B cell (primary cell): ENCODE measurements at regions not wholly inside any gene's neighbourhood (a gene's known extent, or its start where the extent isn't known, plus 50 kb on each side); places are given as distances from the start of the nearest gene placed in this dataset.

Source experiments
- ATAC-seq: fragments of 200-7000 bp; cut with Tn5 transposase; one replicate; pipeline ENCODE4 v1.10.0; 2021; ENCODE audit warnings: low read depth, mild to moderate bottlenecking, moderate number of reproducible peaks, moderate library complexity
- CTCF ChIA-PET: fragments of 350-600 bp; sonication (Branson Sonifier 250); formaldehyde crosslinking; loops from one replicate; lab custom pipeline; 2021; ENCODE audit warnings: antibody characterized with exemption, inconsistent platforms; lab: Charles Lee
- POLR2A ChIA-PET: fragments of 350-600 bp; sonication (Branson Sonifier 250); formaldehyde crosslinking; loops from one replicate; lab custom pipeline; 2021; ENCODE audit warnings: antibody characterized with exemption; lab: Charles Lee
- DNase-seq: peaks from one replicate; pipeline ENCODE4 v3.0.0; 2013
- H2AFZ ChIP-seq: 2 replicates; pipeline ENCODE4 v1.6.1; 2012; ENCODE audit warnings: mild to moderate bottlenecking, low read depth, low read length; ENCODE audit not compliant: insufficient read depth, poor library complexity, severe bottlenecking
- H3K27ac ChIP-seq, 2 donors: 1 replicate in 1 of 2; 2 replicates in 1 of 2; pipeline ENCODE4 v1.5.1; 2012 to 2013; ENCODE audit warnings: low read length in 2 of 2, mild to moderate bottlenecking in 2 of 2, moderate library complexity in 1 of 2
- H3K27me3 ChIP-seq, 4 experiments: fragments of 200-600 bp in 1 of 4; sonication (generic) in 1 of 4; replicated peaks in 1 of 4; 1 replicate in 2 of 4; 2 replicates in 2 of 4; pipeline versions ENCODE4 v1.6.1 to v1.7.0; 2013 to 2016; ENCODE audit warnings: low read length in 3 of 4, mild to moderate bottlenecking in 2 of 4, mixed read lengths in 1 of 4, moderate library complexity in 1 of 4; ENCODE audit not compliant: insufficient read depth in 4 of 4, control insufficient read depth in 3 of 4; ENCODE audit errors: control extremely low read depth in 1 of 4
- H3K36me3 ChIP-seq, 2 experiments: replicated peaks in 1 of 2; 1 replicate in 1 of 2; 2 replicates in 1 of 2; pipeline versions ENCODE4 v1.6.1 to v1.7.1; 2013; ENCODE audit warnings: low read length in 1 of 2; ENCODE audit not compliant: insufficient read depth in 2 of 2, control insufficient read depth in 1 of 2; ENCODE audit errors: control extremely low read depth in 1 of 2, extremely low read depth in 1 of 2
- H3K4me1 ChIP-seq, 2 donors: fragments of 200-600 bp in 1 of 2; sonication (generic) in 1 of 2; 1 replicate in 1 of 2; 2 replicates in 1 of 2; pipeline versions ENCODE4 v1.5.1 to v1.6.1; 2013 to 2017; ENCODE audit warnings: low read length in 2 of 2; ENCODE audit not compliant: control insufficient read depth in 2 of 2, insufficient read depth in 2 of 2
- H3K4me2 ChIP-seq: replicated peaks from 2 replicates; pipeline ENCODE3; 2012; ENCODE audit warnings: mild to moderate bottlenecking, low read depth, low read length; ENCODE audit not compliant: poor library complexity, severe bottlenecking
- H3K4me3 ChIP-seq, 5 experiments: fragments of 200-600 bp in 1 of 5; sonication (generic) in 1 of 5; 1 replicate in 3 of 5; 2 replicates in 2 of 5; pipeline versions ENCODE4 v1.5.1 to v1.7.0; 2011 to 2016; ENCODE audit warnings: low read length in 4 of 5, mild to moderate bottlenecking in 4 of 5, low read depth in 2 of 5, control low read depth in 1 of 5, moderate library complexity in 1 of 5; ENCODE audit not compliant: insufficient read depth in 1 of 5; ENCODE audit errors: control extremely low read depth in 1 of 5, extremely low read depth in 1 of 5
- H3K79me2 ChIP-seq: fragments of 200-600 bp; sonication (generic); one replicate; pipeline ENCODE4 v1.6.0; 2016; ENCODE audit warnings: low read length; ENCODE audit not compliant: control insufficient read depth, insufficient read depth
- H3K9ac ChIP-seq: fragments of 200-600 bp; sonication (generic); 2 replicates; pipeline ENCODE4 v1.6.1; 2017; ENCODE audit warnings: mild to moderate bottlenecking, low read length, moderate library complexity
- H3K9me3 ChIP-seq, 3 donors: one replicate each; pipeline versions ENCODE4 v1.6.1 to v1.7.1; 2013; ENCODE audit warnings: low read length in 2 of 3; ENCODE audit not compliant: control insufficient read depth in 2 of 3, insufficient read depth in 1 of 3; ENCODE audit errors: control extremely low read depth in 1 of 3
- H4K20me1 ChIP-seq: 2 replicates; pipeline ENCODE4 v1.6.0; 2012; ENCODE audit warnings: mild to moderate bottlenecking, low read length; ENCODE audit not compliant: insufficient read depth, control insufficient read depth, poor library complexity, severe bottlenecking
- H3K27ac Mint-ChIP-seq: one replicate; pipeline ENCODE4 v1.8.0; 2021; ENCODE audit warnings: mixed read lengths
- H3K27me3 Mint-ChIP-seq: one replicate; pipeline ENCODE4 v1.8.0; 2021; ENCODE audit warnings: mixed read lengths
- H3K4me1 Mint-ChIP-seq: one replicate; pipeline ENCODE4 v1.8.0; 2021; ENCODE audit warnings: mixed read lengths
- H3K4me3 Mint-ChIP-seq: one replicate; pipeline ENCODE4 v1.8.0; 2021; ENCODE audit warnings: mixed read lengths
- H3K9me3 Mint-ChIP-seq: one replicate; pipeline ENCODE4 v1.8.0; 2022; ENCODE audit warnings: mixed read lengths; ENCODE audit not compliant: insufficient read depth
- EZH2 ChIP-seq: IDR thresholded peaks from 2 replicates; pipeline ENCODE4 v1.6.1; 2012; ENCODE audit warnings: borderline replicate concordance, low read depth, mild to moderate bottlenecking, moderate library complexity, low read length; ENCODE audit not compliant: insufficient read depth, poor library complexity, severe bottlenecking
- WGBS: methylation state at CpG from one replicate; pipeline ENCODE4 v1.1.5; 2013; ENCODE audit warnings: missing lambda C conversion rate; ENCODE audit not compliant: insufficient coverage; 5-methylcytosine and 5-hydroxymethylcytosine counted together
- intact Hi-C: fragments of 100-400 bp; cut with micrococcal nuclease; formaldehyde crosslinking; loops from one replicate; pipeline ENCODE4 v1.10.0; 2022
- TF ChIP-seq, protein P1 (sequence below): fragments of 200-600 bp; IDR thresholded peaks from one replicate; pipeline ENCODE4 v1.8.0; 2022; ENCODE audit warnings: antibody characterized with exemption, mild to moderate bottlenecking

DNA sequence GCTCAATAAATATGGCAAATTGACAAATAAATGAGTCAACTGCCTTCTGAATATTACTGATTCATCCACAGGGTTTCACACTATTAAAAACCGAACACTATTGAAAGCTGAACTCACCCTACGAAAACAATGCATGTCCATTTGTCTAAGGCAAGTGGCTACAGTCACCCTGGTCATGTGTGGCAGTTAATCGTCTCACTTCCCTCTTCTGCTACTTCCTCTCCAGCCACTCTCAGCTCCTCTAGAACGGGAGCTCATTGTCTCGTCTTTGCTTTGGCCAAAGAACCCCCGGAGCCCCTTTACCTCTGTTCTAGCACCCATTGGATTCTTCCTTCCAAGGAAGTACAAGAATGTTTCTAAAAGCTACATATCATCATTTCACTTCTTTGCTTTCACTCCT is 74.4 kb upstream of the ZNF599 start:
- Mint-ChIP-seq H3K4me1 (peaks cover 9% of the 10 kb centered on the region), H3K27me3 (no peaks in the 10 kb centered on the region), H3K4me3 (no peak overlapping the region), H3K9me3 (no peaks in the 10 kb centered on the region), H3K27ac (no peak overlapping the region)
- Histone ChIP-seq H3K36me3 (peaks cover 0 to 10% of the 10 kb centered on the region in 2 experiments), H4K20me1 (peaks cover 8% of the 10 kb centered on the region), H3K4me2 (no peak overlapping the region), H3K9me3 (no peaks in the 10 kb centered on the region), H3K4me1 (peaks cover 0 to 4% of the 10 kb centered on the region in 2 donors), H3K27ac (no peak overlapping the region), H3K9ac (no peak overlapping the region), H2AFZ (no peak overlapping the region), H3K27me3 (no peaks in the 10 kb centered on the region), H3K4me3 (no peak overlapping the region), H3K79me2 (no peaks in the 10 kb centered on the region)
- intact Hi-C loops = no loop called here
- CTCF ChIA-PET = interaction anchor here (0.7 kb wide), 2 partner anchors 23 to 228 kb away, joined by 3 to 5 read pairs; no protein-coding TSS in a partner anchor
- POLR2A ChIA-PET = no interaction called here
- ATAC-seq = no peak
- TF ChIP-seq EZH2 = no peak
- TF ChIP-seq, protein P1, sequence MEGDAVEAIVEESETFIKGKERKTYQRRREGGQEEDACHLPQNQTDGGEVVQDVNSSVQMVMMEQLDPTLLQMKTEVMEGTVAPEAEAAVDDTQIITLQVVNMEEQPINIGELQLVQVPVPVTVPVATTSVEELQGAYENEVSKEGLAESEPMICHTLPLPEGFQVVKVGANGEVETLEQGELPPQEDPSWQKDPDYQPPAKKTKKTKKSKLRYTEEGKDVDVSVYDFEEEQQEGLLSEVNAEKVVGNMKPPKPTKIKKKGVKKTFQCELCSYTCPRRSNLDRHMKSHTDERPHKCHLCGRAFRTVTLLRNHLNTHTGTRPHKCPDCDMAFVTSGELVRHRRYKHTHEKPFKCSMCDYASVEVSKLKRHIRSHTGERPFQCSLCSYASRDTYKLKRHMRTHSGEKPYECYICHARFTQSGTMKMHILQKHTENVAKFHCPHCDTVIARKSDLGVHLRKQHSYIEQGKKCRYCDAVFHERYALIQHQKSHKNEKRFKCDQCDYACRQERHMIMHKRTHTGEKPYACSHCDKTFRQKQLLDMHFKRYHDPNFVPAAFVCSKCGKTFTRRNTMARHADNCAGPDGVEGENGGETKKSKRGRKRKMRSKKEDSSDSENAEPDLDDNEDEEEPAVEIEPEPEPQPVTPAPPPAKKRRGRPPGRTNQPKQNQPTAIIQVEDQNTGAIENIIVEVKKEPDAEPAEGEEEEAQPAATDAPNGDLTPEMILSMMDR = no peak
- no peak for DNase-seq
- 69% methylated on average over 5 of the region's 6 CpGs for WGBS

DNA sequence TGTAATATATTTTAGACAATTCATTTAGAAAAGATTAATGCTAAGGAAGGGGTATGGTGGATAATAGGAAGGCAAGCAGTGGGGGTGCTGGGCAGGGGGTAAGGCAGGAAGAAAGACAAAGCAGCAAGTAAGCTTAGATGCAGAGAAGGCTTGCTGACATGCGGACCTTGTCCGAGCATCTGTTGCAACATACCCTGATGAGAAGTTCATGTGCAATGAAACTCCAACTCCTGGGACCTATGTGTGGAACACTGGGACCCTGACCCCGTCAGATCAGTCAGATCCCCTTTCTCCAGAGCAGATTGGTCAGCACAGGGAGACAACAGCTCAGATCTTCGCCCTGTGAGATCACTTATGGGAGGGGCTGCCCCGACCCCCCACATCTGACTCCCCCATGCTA is 71.3 kb upstream of the ZNF599 start:
- ATAC-seq = no peak
- no peaks in the 10 kb centered on the region for H3K27me3 Mint-ChIP-seq

More for the DNA sequence above, 71.3 kb upstream of the ZNF599 start:
- peaks cover 9% of the 10 kb centered on the region for H3K4me1 Mint-ChIP-seq
- no peak overlapping the region for H3K4me2 ChIP-seq
- ChIA-PET CTCF (no interaction called here), POLR2A (no interaction called here)
- no peaks in the 10 kb centered on the region for H4K20me1 ChIP-seq
- H3K27ac ChIP-seq = no peak overlapping the region
- TF ChIP-seq, protein P1 = no peak
- TF ChIP-seq EZH2 = no peak
- H3K27me3 ChIP-seq = peaks cover 0 to 1% (median under 1%) of the 10 kb centered on the region in 4 experiments
- H3K9me3 Mint-ChIP-seq = no peaks in the 10 kb centered on the region
- no peak overlapping the region for H3K4me3 Mint-ChIP-seq
- H3K27ac Mint-ChIP-seq = no peak overlapping the region
- H3K9me3 ChIP-seq = no peaks in the 10 kb centered on the region
- H2AFZ ChIP-seq = no peak overlapping the region
- H3K4me1 ChIP-seq = peaks cover 0 to 4% of the 10 kb centered on the region in 2 donors
- H3K79me2 ChIP-seq = no peaks in the 10 kb centered on the region
- DNase-seq = no peak
- H3K4me3 ChIP-seq = no peak overlapping the region
- 97% methylated on average over 3 of the region's 5 CpGs for WGBS
- H3K9ac ChIP-seq = no peak overlapping the region
- peaks cover 0 to 4% of the 10 kb centered on the region in 2 experiments for H3K36me3 ChIP-seq
- intact Hi-C loops = no loop called here
